Panc1 (cell line): ENCODE measurements at regions not wholly inside any gene's neighbourhood (a gene's known extent, or its start where the extent isn't known, plus 50 kb on each side); places are given as distances from the start of the nearest gene placed in this dataset.
A peak's percentile ranks its signal among the peaks of the same experiment; 100 is the strongest.

Experiments
- ATAC-seq: fragments of 200-7000 bp; cut with Tn5 transposase; 2 replicates; pipeline ENCODE4 v1.9.1; 2020; ENCODE audit warnings: mild to moderate bottlenecking, moderate library complexity
- BruUV-seq: library from RNA; stranded (reverse); fragments of 400-500 nt; replicated peaks from 2 replicates; lab custom pipeline; 2021; lab: Mats Ljungman, UMichigan
- CTCF ChIA-PET: fragments of 300-600 bp; sonication (Branson Sonifier 250); formaldehyde crosslinking; loops from one replicate; lab custom pipeline; 2022; ENCODE audit warnings: antibody characterized with exemption; lab: Charles Lee
- POLR2A ChIA-PET: fragments of 300-600 bp; sonication (Branson Sonifier 250); formaldehyde crosslinking; loops from one replicate; lab custom pipeline; 2022; ENCODE audit warnings: antibody characterized with exemption; lab: Charles Lee
- DNase-seq: peaks from one replicate; pipeline ENCODE4 v3.0.0-alpha.2; 2010; ENCODE audit warnings: low read depth, low spot score
- H3K27ac ChIP-seq: 2 replicates; pipeline ENCODE4 v1.5.1; 2011; ENCODE audit warnings: mild to moderate bottlenecking, low read length, inconsistent platforms
- H3K27me3 ChIP-seq: fragments of 200-500 bp; sonication (Bioruptor generic); 2 replicates; pipeline ENCODE4 v1.6.0; 2014; ENCODE audit warnings: low read length, inconsistent platforms; ENCODE audit not compliant: control insufficient read depth, insufficient read depth
- H3K36me3 ChIP-seq: fragments of 200-500 bp; sonication (Bioruptor generic); 2 replicates; pipeline ENCODE4 v1.5.1; 2014; ENCODE audit warnings: inconsistent platforms, mild to moderate bottlenecking, low read length, moderate library complexity; ENCODE audit not compliant: control insufficient read depth, insufficient read depth
- H3K4me1 ChIP-seq: 2 replicates; pipeline ENCODE4 v1.5.1; 2011; ENCODE audit warnings: inconsistent platforms, mild to moderate bottlenecking, low read length, moderate library complexity; ENCODE audit not compliant: control insufficient read depth, insufficient read depth
- H3K4me3 ChIP-seq, 2 experiments: 2 replicates each; pipeline ENCODE4 v1.5.1; 2011 to 2012; ENCODE audit warnings: low read depth in 2 of 2, low read length in 2 of 2, mild to moderate bottlenecking in 2 of 2, inconsistent platforms in 1 of 2, moderate library complexity in 1 of 2
- H3K9me3 ChIP-seq: fragments of 200-500 bp; sonication (Bioruptor generic); 2 replicates; pipeline ENCODE4 v1.5.1; 2014; ENCODE audit warnings: low read depth, mild to moderate bottlenecking, inconsistent platforms, low read length, moderate library complexity; ENCODE audit not compliant: control insufficient read depth, insufficient read depth
- CTCF ChIP-seq: fragments of 450-650 bp; IDR thresholded peaks from 2 replicates; pipeline ENCODE4 v1.5.1; 2017; ENCODE audit warnings: mild to moderate bottlenecking
- POLR2AphosphoS5 ChIP-seq: IDR thresholded peaks from 2 replicates; pipeline ENCODE4 v1.6.1; 2012; ENCODE audit warnings: mild to moderate bottlenecking, low read depth, low read length, moderate library complexity
- REST ChIP-seq, 2 experiments: IDR thresholded peaks; 2 replicates each; pipeline ENCODE4 v1.6.1; 2011 to 2012; ENCODE audit warnings: low read depth in 2 of 2, control low read depth in 1 of 2, low read length in 1 of 2, mild to moderate bottlenecking in 1 of 2, moderate library complexity in 1 of 2; ENCODE audit not compliant: insufficient read depth in 1 of 2
- SIN3A ChIP-seq: IDR thresholded peaks from 2 replicates; pipeline ENCODE4 v1.6.1; 2012; ENCODE audit warnings: low read depth, mild to moderate bottlenecking, low read length, moderate library complexity, borderline replicate concordance; ENCODE audit not compliant: insufficient read depth
- TCF7L2 ChIP-seq: IDR thresholded peaks from 2 replicates; pipeline ENCODE4 v1.6.1; 2011; ENCODE audit warnings: mild to moderate bottlenecking, low read depth, low read length, inconsistent platforms
- in situ Hi-C: cut with HindIII; loops from 2 replicates; pipeline ENCODE4 v1.10.0; 2016; ENCODE audit warnings: low sequenced_read_pairs, low pct_unique_long_range_greater_than_20kb
- intact Hi-C: fragments of 100-400 bp; cut with micrococcal nuclease; formaldehyde crosslinking; loops from one replicate; pipeline ENCODE4 v1.10.0; 2022; ENCODE audit not compliant: unreplicated experiment

- Histone ChIP-seq H3K27me3 (no peaks in the 10 kb centered on the region), H3K36me3 (no peaks in the 10 kb centered on the region), H3K27ac (no peak overlapping the region), H3K9me3 (no peaks in the 10 kb centered on the region), H3K4me3 (no peak overlapping the region), H3K4me1 (no peaks in the 10 kb centered on the region)
- in situ Hi-C loops (no loop called here), intact Hi-C loops (no loop called here)
- TF ChIP-seq CTCF: no peak
- TF ChIP-seq SIN3A: no peak
- no peak for TF ChIP-seq POLR2AphosphoS5
- TF ChIP-seq TCF7L2: no peak
- no peak for TF ChIP-seq REST (IDR thresholded peaks at IDR 0.05; ENCODE audit: insufficient read depth in 1 of 2, low read depth in 2 of 2, low read length in 1 of 2)
- ChIA-PET CTCF (no interaction called here), POLR2A (no interaction called here)
- DNase-seq: peak; percentile 4
- ATAC-seq: no peak
- BruUV-seq: no TSS peak
These were observed 197.6 kb downstream of the HDGFL1 start for GRCh38 chr6:22766979-22767378.

- no peak overlapping the region for H3K4me3 ChIP-seq
- H3K4me1 ChIP-seq: no peaks in the 10 kb centered on the region
- in situ Hi-C loops (no loop called here), intact Hi-C loops (no loop called here)
- ATAC-seq (no peak), DNase-seq (no peak)
- TF ChIP-seq SIN3A: no peak
- no peak for TF ChIP-seq REST (IDR thresholded peaks at IDR 0.05; ENCODE audit: insufficient read depth in 1 of 2, low read depth in 2 of 2, low read length in 1 of 2)
- TF ChIP-seq TCF7L2: no peak
- no peak for TF ChIP-seq POLR2AphosphoS5
- TF ChIP-seq CTCF: no peak
- H3K27me3 ChIP-seq: no peaks in the 10 kb centered on the region
- CTCF ChIA-PET: no interaction called here
- H3K9me3 ChIP-seq: 0 out of 2 replicates have a peak, but pooled peaks cover under 1% of the 10 kb centered on the region
- H3K36me3 ChIP-seq: no peaks in the 10 kb centered on the region
- POLR2A ChIA-PET: no interaction called here
- no peak overlapping the region for H3K27ac ChIP-seq
- BruUV-seq: no TSS peak
These were observed 200.7 kb downstream of the HDGFL1 start for GRCh38 chr6:22770054-22770453.
